Stomach (tissue), 4 donors: ENCODE measurements at regions not wholly inside any gene's neighbourhood (a gene's known extent, or its start where the extent isn't known, plus 50 kb on each side); places are given as distances from the start of the nearest gene placed in this dataset.

Experiments used
- EP300 ChIP-seq: sonication (generic); formaldehyde crosslinking; IDR thresholded peaks from one replicate; pipeline ENCODE4 v1.6.1; 2017; ENCODE audit warnings: antibody characterized with exemption
- POLR2A ChIP-seq, 4 donors: fragments of 450-650 bp; IDR thresholded peaks; one replicate each; pipeline ENCODE4 v1.6.1; 2016; ENCODE audit warnings: antibody characterized with exemption in 4 of 4, control low read depth in 2 of 4, mild to moderate bottlenecking in 1 of 4, moderate library complexity in 1 of 4
- TF ChIP-seq, protein P1 (sequence below), 7 experiments: fragments of 450-650 bp in 4 of 7; fragments of 200-600 bp in 3 of 7; sonication (generic) in 3 of 7; IDR thresholded peaks; one replicate each; pipeline ENCODE4 v1.5.1; 2016 to 2019; ENCODE audit warnings: antibody characterized with exemption in 7 of 7, control low read depth in 2 of 7, mild to moderate bottlenecking in 1 of 7

DNA sequence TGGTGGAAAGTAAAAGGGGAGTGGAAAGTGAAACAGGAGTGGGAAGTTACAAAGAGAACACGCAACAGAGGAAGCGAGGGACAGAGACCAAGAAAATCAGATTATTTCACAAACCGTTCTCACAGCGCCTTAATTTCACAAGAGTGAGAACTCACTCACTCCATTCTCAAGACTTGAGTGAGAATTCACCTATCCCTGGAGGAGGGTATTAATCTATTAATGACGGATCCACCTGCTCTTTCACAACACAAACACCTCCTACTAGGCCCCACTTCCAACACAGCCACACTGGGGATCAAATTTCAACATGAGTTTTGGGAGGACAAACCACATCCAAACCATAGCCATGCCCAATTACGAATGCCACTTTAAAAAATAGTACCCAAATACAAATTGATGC is 297.6 kb downstream of the GPAM start:
- TF ChIP-seq, protein P1, sequence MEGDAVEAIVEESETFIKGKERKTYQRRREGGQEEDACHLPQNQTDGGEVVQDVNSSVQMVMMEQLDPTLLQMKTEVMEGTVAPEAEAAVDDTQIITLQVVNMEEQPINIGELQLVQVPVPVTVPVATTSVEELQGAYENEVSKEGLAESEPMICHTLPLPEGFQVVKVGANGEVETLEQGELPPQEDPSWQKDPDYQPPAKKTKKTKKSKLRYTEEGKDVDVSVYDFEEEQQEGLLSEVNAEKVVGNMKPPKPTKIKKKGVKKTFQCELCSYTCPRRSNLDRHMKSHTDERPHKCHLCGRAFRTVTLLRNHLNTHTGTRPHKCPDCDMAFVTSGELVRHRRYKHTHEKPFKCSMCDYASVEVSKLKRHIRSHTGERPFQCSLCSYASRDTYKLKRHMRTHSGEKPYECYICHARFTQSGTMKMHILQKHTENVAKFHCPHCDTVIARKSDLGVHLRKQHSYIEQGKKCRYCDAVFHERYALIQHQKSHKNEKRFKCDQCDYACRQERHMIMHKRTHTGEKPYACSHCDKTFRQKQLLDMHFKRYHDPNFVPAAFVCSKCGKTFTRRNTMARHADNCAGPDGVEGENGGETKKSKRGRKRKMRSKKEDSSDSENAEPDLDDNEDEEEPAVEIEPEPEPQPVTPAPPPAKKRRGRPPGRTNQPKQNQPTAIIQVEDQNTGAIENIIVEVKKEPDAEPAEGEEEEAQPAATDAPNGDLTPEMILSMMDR (IDR thresholded peaks at IDR 0.05) = no peak
- TF ChIP-seq POLR2A (IDR thresholded peaks at IDR 0.05) (no peak), EP300 (no peak)
